ENCODE measurements at regions not wholly inside any gene's neighbourhood (a gene's known extent, or its start where the extent isn't known, plus 50 kb on each side); places are given as distances from the start of the nearest gene placed in this dataset.

DNA sequence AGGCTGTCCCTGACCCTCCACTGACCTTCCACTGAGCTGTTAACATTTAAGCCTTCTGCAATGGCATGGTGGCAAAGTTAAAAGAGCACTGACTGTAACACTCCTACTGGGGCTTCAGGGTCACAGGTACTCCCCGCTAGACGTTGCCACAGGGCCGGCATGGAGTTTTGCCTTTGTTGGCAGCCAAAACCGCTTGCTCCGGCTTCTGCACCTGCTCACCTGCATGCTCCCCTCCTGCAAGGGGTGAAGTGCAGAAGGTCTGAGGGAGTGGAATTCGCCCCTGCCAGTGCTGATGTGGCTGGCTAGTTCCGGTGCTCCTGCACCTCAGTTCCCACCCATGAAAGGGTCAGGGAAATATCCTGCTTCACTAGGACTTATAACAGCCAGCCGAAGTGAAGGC lies 571.4 kb downstream of the RAPGEF2 start:
- DNase-seq (ENCODE audit: low read depth in 1 of 2, low spot score in 1 of 2), result no peak
- H3K4me2 ChIP-seq, result no peak overlapping the region
- ChIA-PET POLR2A (no interaction called here), CTCF (no interaction called here)
- no peak overlapping the region for H3K27ac ChIP-seq
- no peaks in the 10 kb centered on the region for H3K4me1 ChIP-seq
- FAIRE-seq, result no peak
- TF ChIP-seq HOXB5 (CRISPR knock-in tag; IDR thresholded peaks at IDR 0.05) (no peak), RAD21 (conservative IDR thresholded peaks at IDR 0.05 in 1 of 2, IDR thresholded peaks at IDR 0.05 in 1 of 2) (no peak), FOSL2 (IDR thresholded peaks at IDR 0.05) (no peak), FOSL2 (CRISPR knock-in tag; IDR thresholded peaks at IDR 0.05) (no peak), HOXB13 (CRISPR knock-in tag; IDR thresholded peaks at IDR 0.05; ENCODE audit: low read depth) (no peak), ESRRA (IDR thresholded peaks at IDR 0.05; ENCODE audit: borderline replicate concordance, low read length) (no peak), CEBPB (IDR thresholded peaks at IDR 0.05) (no peak)
- H3K4me3 ChIP-seq, result no peak overlapping the region
- ATAC-seq, result no peak
- H3K9me3 ChIP-seq, result no peaks in the 10 kb centered on the region
- whole genome bisulfite sequencing (ENCODE audit: missing lambda C conversion rate), result 22% methylated on average over 1 of the region's 8 CpGs

DNA sequence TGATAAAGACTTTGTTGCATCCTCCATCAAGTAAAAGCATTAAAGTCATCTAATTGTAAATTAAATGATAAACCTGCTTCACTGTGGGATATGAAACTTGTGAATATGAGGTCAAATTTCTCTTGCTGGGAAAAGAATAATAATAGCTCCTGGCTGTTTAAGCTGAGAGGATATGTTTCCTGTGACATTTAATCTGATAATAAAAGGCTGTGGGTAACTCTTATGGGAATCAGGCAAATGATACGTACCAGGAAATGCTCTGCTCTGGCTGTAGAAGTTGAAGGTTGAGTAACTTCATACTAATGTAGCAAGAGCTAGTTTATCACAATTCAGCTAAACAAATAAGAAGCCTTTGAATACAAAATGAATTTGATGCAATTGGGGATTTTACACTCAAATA lies 574.6 kb downstream of the RAPGEF2 start:
- no peak for DNase-seq (ENCODE audit: low read depth in 1 of 2, low spot score in 1 of 2)
- Histone ChIP-seq H3K4me2 (no peak overlapping the region), H3K9me3 (no peaks in the 10 kb centered on the region), H3K4me1 (no peaks in the 10 kb centered on the region), H3K4me3 (no peak overlapping the region), H3K27ac (no peak overlapping the region)
- TF ChIP-seq NFE2L2 (conservative IDR thresholded peaks at IDR 0.05; ENCODE audit: low read length), result no peak
- no peak for TF ChIP-seq RNF2 (IDR thresholded peaks at IDR 0.05; ENCODE audit: borderline replicate concordance, low read depth)
- TF ChIP-seq NR3C1 (IDR thresholded peaks at IDR 0.05), result no peak
- TF ChIP-seq, protein P1, sequence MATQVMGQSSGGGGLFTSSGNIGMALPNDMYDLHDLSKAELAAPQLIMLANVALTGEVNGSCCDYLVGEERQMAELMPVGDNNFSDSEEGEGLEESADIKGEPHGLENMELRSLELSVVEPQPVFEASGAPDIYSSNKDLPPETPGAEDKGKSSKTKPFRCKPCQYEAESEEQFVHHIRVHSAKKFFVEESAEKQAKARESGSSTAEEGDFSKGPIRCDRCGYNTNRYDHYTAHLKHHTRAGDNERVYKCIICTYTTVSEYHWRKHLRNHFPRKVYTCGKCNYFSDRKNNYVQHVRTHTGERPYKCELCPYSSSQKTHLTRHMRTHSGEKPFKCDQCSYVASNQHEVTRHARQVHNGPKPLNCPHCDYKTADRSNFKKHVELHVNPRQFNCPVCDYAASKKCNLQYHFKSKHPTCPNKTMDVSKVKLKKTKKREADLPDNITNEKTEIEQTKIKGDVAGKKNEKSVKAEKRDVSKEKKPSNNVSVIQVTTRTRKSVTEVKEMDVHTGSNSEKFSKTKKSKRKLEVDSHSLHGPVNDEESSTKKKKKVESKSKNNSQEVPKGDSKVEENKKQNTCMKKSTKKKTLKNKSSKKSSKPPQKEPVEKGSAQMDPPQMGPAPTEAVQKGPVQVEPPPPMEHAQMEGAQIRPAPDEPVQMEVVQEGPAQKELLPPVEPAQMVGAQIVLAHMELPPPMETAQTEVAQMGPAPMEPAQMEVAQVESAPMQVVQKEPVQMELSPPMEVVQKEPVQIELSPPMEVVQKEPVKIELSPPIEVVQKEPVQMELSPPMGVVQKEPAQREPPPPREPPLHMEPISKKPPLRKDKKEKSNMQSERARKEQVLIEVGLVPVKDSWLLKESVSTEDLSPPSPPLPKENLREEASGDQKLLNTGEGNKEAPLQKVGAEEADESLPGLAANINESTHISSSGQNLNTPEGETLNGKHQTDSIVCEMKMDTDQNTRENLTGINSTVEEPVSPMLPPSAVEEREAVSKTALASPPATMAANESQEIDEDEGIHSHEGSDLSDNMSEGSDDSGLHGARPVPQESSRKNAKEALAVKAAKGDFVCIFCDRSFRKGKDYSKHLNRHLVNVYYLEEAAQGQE (IDR thresholded peaks at IDR 0.05), result no peak
- no peak for TF ChIP-seq HOXB5 (CRISPR knock-in tag; IDR thresholded peaks at IDR 0.05)
- POLR2A ChIA-PET, result no interaction called here
- no peak for FAIRE-seq
- 19% methylated on average over 1 of the region's 1 CpG for WGBS (ENCODE audit: missing lambda C conversion rate)
- ATAC-seq, result no peak
- CTCF ChIA-PET, result no interaction called here

DNA sequence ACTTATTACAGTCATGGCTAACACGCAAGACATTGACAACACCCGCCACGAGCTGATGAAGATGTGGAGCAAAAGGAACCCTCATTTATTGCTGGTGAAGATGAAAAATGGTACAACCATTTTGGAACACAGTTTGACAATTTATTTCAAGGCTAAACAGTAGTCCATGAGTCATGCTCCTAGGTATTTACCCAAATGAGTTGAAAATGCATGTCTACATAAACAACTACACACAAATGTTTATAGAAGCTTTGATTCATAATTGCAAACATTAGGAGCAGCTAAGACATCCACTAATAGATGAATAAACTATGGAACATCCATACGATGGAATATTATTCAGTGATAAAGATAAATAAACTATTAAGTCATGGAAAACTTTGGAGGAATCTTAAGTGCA lies 580.1 kb downstream of the RAPGEF2 start:
- WGBS (ENCODE audit: missing lambda C conversion rate), result 21% methylated on average over 4 of the region's 4 CpGs
- no peak for ATAC-seq
- H3K27ac ChIP-seq, result no peak overlapping the region
- no peak for TF ChIP-seq EHMT2 (IDR thresholded peaks at IDR 0.05; ENCODE audit: low read depth)
- TF ChIP-seq MAZ (IDR thresholded peaks at IDR 0.05; ENCODE audit: borderline replicate concordance, low read depth, low read length), result no peak
- TF ChIP-seq, protein P1 (IDR thresholded peaks at IDR 0.05), result no peak
- no peak for TF ChIP-seq MAFK (IDR thresholded peaks at IDR 0.05; ENCODE audit: partially characterized antibody)
- no peak for TF ChIP-seq FOSL2 (IDR thresholded peaks at IDR 0.05)
- no peak for TF ChIP-seq FOSL2 (CRISPR knock-in tag; IDR thresholded peaks at IDR 0.05)
- TF ChIP-seq BHLHE40 (IDR thresholded peaks at IDR 0.05; ENCODE audit: low read depth, low read length), result no peak
- no peak for TF ChIP-seq NFE2L2 (conservative IDR thresholded peaks at IDR 0.05; ENCODE audit: low read length)
- no peak for TF ChIP-seq TP53 (CRISPR knock-in tag; IDR thresholded peaks at IDR 0.05)
- no peak for TF ChIP-seq ZC3H11A (IDR thresholded peaks at IDR 0.05)
- TF ChIP-seq CBX2 (IDR thresholded peaks at IDR 0.05; ENCODE audit: borderline replicate concordance, low read depth), result no peak
- no peak for TF ChIP-seq ESRRA (IDR thresholded peaks at IDR 0.05; ENCODE audit: borderline replicate concordance, low read length)
- H3K9me3 ChIP-seq, result no peaks in the 10 kb centered on the region
- ChIA-PET POLR2A (no interaction called here), CTCF (no interaction called here)
- no peak overlapping the region for H3K4me2 ChIP-seq
- H3K4me1 ChIP-seq, result no peaks in the 10 kb centered on the region
- no peak for DNase-seq (ENCODE audit: low read depth in 1 of 2, low spot score in 1 of 2)
- no peak for FAIRE-seq
- H3K4me3 ChIP-seq, result no peak overlapping the region
